IMR-90 (cell line): ENCODE measurements at regions not wholly inside any gene's neighbourhood (a gene's known extent, or its start where the extent isn't known, plus 50 kb on each side); places are given as distances from the start of the nearest gene placed in this dataset.

Experiments
- ATAC-seq: fragments of 200-7000 bp; cut with Tn5 transposase; 2 replicates; pipeline ENCODE4 v1.9.1; 2020; ENCODE audit warnings: low read depth, mild to moderate bottlenecking, moderate library complexity
- BruUV-seq: library from RNA; stranded (reverse); fragments of 400-500 nt; replicated peaks from 2 replicates; lab custom pipeline; 2021; lab: Mats Ljungman, UMichigan
- CTCF ChIA-PET: fragments of 300-600 bp; formaldehyde crosslinking; extraction: SDS; loops from one replicate; lab custom pipeline; 2021; ENCODE audit warnings: antibody characterized with exemption; lab: Yijun Ruan, JAX
- POLR2A ChIA-PET: fragments of 300-600 bp; sonication (Branson Sonifier 250); formaldehyde crosslinking; loops from one replicate; lab custom pipeline; 2022; ENCODE audit warnings: antibody characterized with exemption; ENCODE audit not compliant: unreplicated experiment; lab: Charles Lee
- DNase-seq: peaks from one replicate; pipeline ENCODE4 v3.0.0; 2013
- H2AFZ ChIP-seq: replicated peaks from 2 replicates; pipeline ENCODE3; 2013; ENCODE audit warnings: low read length, mild to moderate bottlenecking; ENCODE audit not compliant: poor library complexity
- H2AK5ac ChIP-seq: 2 replicates; pipeline ENCODE4 v1.6.1; 2013; ENCODE audit warnings: low read depth, low read length, inconsistent platforms
- H2AK9ac ChIP-seq: replicated peaks from 2 replicates; pipeline ENCODE3; 2013; ENCODE audit warnings: mild to moderate bottlenecking, low read depth, low read length, moderate library complexity; ENCODE audit not compliant: poor library complexity
- H2BK120ac ChIP-seq: 2 replicates; pipeline ENCODE4 v1.6.1; 2013; ENCODE audit warnings: low read depth, low read length, inconsistent platforms
- H2BK15ac ChIP-seq: 3 replicates; pipeline ENCODE4 v1.6.1; 2013; ENCODE audit warnings: low read depth, low read length, inconsistent platforms
- H2BK20ac ChIP-seq: 2 replicates; pipeline ENCODE4 v1.6.1; 2013; ENCODE audit warnings: low read depth, mild to moderate bottlenecking, inconsistent platforms, low read length, moderate library complexity
- H2BK5ac ChIP-seq: 2 replicates; pipeline ENCODE4 v1.6.1; 2013; ENCODE audit warnings: mild to moderate bottlenecking, low read depth, low read length, inconsistent platforms; ENCODE audit not compliant: poor library complexity, severe bottlenecking
- H3K14ac ChIP-seq: replicated peaks from 2 replicates; pipeline ENCODE4 v1.6.1; 2013; ENCODE audit warnings: low read depth, low read length, inconsistent platforms
- H3K18ac ChIP-seq: 2 replicates; pipeline ENCODE4 v1.6.1; 2013; ENCODE audit warnings: low read depth, low read length, control low read depth
- H3K23ac ChIP-seq: 2 replicates; pipeline ENCODE4 v1.6.1; 2013; ENCODE audit warnings: low read depth, low read length, inconsistent platforms
- H3K27ac ChIP-seq: 2 replicates; pipeline ENCODE4 v1.5.1; 2013; ENCODE audit warnings: mild to moderate bottlenecking, control low read depth, low read length; ENCODE audit not compliant: insufficient read depth
- H3K27me3 ChIP-seq: 2 replicates; pipeline ENCODE4 v1.6.1; 2013; ENCODE audit warnings: low read length; ENCODE audit not compliant: control insufficient read depth, insufficient read depth
- H3K36me3 ChIP-seq: 2 replicates; pipeline ENCODE4 v1.6.1; 2013; ENCODE audit warnings: low read length, mixed read lengths; ENCODE audit not compliant: control insufficient read depth, insufficient read depth
- H3K4ac ChIP-seq: 2 replicates; pipeline ENCODE4 v1.6.1; 2013; ENCODE audit warnings: low read depth, low read length, inconsistent platforms
- H3K4me1 ChIP-seq: 2 replicates; pipeline ENCODE4 v1.6.1; 2013; ENCODE audit warnings: low read length, mixed read lengths; ENCODE audit not compliant: control insufficient read depth, insufficient read depth
- H3K4me2 ChIP-seq: 2 replicates; pipeline ENCODE4 v1.6.1; 2013; ENCODE audit warnings: low read depth, mild to moderate bottlenecking, control low read depth, low read length, moderate library complexity
- H3K4me3 ChIP-seq: 2 replicates; pipeline ENCODE4 v1.5.1; 2013; ENCODE audit warnings: low read depth, mild to moderate bottlenecking, control low read depth, low read length, moderate library complexity; ENCODE audit not compliant: insufficient read depth
- H3K56ac ChIP-seq: 2 replicates; pipeline ENCODE4 v1.6.1; 2013; ENCODE audit warnings: low read length, inconsistent platforms; ENCODE audit not compliant: insufficient read depth; ENCODE audit errors: extremely low read depth
- H3K79me1 ChIP-seq, 2 experiments: 2 replicates each; pipeline ENCODE4 v1.6.1; 2013; ENCODE audit warnings: low read length in 2 of 2, inconsistent platforms in 1 of 2, low read depth in 1 of 2
- H3K9ac ChIP-seq: 2 replicates; pipeline ENCODE4 v1.6.1; 2013; ENCODE audit warnings: low read depth, low read length, control low read depth
- H3K9me1 ChIP-seq: 2 replicates; pipeline ENCODE4 v1.6.1; 2013; ENCODE audit warnings: low read length, inconsistent platforms; ENCODE audit not compliant: insufficient read depth
- H3K9me3 ChIP-seq: 2 replicates; pipeline ENCODE4 v1.6.1; 2013; ENCODE audit warnings: low read length; ENCODE audit not compliant: control insufficient read depth, insufficient read depth
- H4K20me1 ChIP-seq: 2 replicates; pipeline ENCODE4 v1.6.1; 2013; ENCODE audit warnings: low read length, inconsistent platforms; ENCODE audit not compliant: insufficient read depth
- H4K5ac ChIP-seq: 2 replicates; pipeline ENCODE4 v1.6.1; 2013; ENCODE audit warnings: mild to moderate bottlenecking, low read depth, low read length, control low read depth
- H4K8ac ChIP-seq, 2 experiments: 2 replicates each; pipeline ENCODE4 v1.6.1; 2013; ENCODE audit warnings: low read depth in 2 of 2, low read length in 2 of 2, control low read depth in 1 of 2, inconsistent platforms in 1 of 2
- H4K91ac ChIP-seq: 2 replicates; pipeline ENCODE4 v1.6.1; 2013; ENCODE audit warnings: low read depth, low read length, inconsistent platforms; ENCODE audit not compliant: insufficient read depth
- CHD1 ChIP-seq: IDR thresholded peaks from 2 replicates; pipeline ENCODE4 v1.6.1; 2012; ENCODE audit warnings: low read depth, low read length, improper control_type of control experiment
- CTCF ChIP-seq: conservative IDR thresholded peaks from 2 replicates; pipeline ENCODE4 v1.5.1; 2012; ENCODE audit warnings: mild to moderate bottlenecking, low read depth, low read length, improper control_type of control experiment
- MAZ ChIP-seq: IDR thresholded peaks from 2 replicates; pipeline ENCODE4 v1.6.1; 2012; ENCODE audit warnings: low read depth, mild to moderate bottlenecking, low read length, improper control_type of control experiment, moderate library complexity, borderline replicate concordance
- NFE2L2 ChIP-seq: fragments of 150-350 bp; IDR thresholded peaks from 2 replicates; pipeline ENCODE4 v1.6.1; 2016; ENCODE audit warnings: low read depth, mild to moderate bottlenecking, low read length
- RAD21 ChIP-seq: IDR thresholded peaks from 2 replicates; pipeline ENCODE4 v1.6.1; 2012; ENCODE audit warnings: low read length, improper control_type of control experiment
- RFX5 ChIP-seq: IDR thresholded peaks from 2 replicates; pipeline ENCODE4 v1.8.0; 2012; ENCODE audit warnings: low read depth, mild to moderate bottlenecking, low read length, moderate library complexity
- SMC3 ChIP-seq: fragments of 150-350 bp; IDR thresholded peaks from 2 replicates; pipeline ENCODE4 v1.6.1; 2016; ENCODE audit warnings: low read depth, mild to moderate bottlenecking, antibody characterized with exemption, low read length, moderate library complexity
- WGBS, 2 experiments: methylation state at CpG; one replicate each; pipeline versions ENCODE4 v1.1.5 to v1.1.7; 2013; ENCODE audit warnings: missing lambda C conversion rate in 2 of 2; ENCODE audit not compliant: insufficient read length in 1 of 2; ENCODE audit errors: extremely low coverage in 2 of 2; 5-methylcytosine and 5-hydroxymethylcytosine counted together
- dilution Hi-C: fragments of 300-500 bp; cut with HindIII; formaldehyde crosslinking; loops from one replicate; pipeline ENCODE4 v1.14.3; 2018; ENCODE audit warnings: low sequenced_read_pairs; ENCODE audit not compliant: unreplicated experiment
- in situ Hi-C: fragments of 300-500 bp; cut with MboI; formaldehyde crosslinking; loops from 3 replicates; pipeline ENCODE4 v1.14.3; 2019; ENCODE audit warnings: low sequenced_read_pairs, inconsistent platforms, mixed read lengths
- intact Hi-C: fragments of 100-400 bp; cut with micrococcal nuclease; formaldehyde crosslinking; loops from 2 replicates; pipeline ENCODE4 v1.10.0; 2022

GRCh38 chr16:59567496-59567895, 833.4 kb upstream of the GOT2 start:
- no peaks in the 10 kb centered on the region for H4K20me1 ChIP-seq
- no peak overlapping the region; the same call in 1 of the 2 replicates for H2AK5ac ChIP-seq
- no peak overlapping the region for H3K14ac ChIP-seq
- DNase-seq (no peak), ATAC-seq (no peak)
- no peaks in the 10 kb centered on the region; the same call in 1 of the 2 replicates for H3K9me1 ChIP-seq
- dilution Hi-C loops (no loop called here), intact Hi-C loops (no loop called here), in situ Hi-C loops (no loop called here)
- no peak overlapping the region for H3K27ac ChIP-seq
- no peak overlapping the region for H3K23ac ChIP-seq
- no peak overlapping the region for H2BK120ac ChIP-seq
- no peak for TF ChIP-seq SMC3
- no peak for TF ChIP-seq CTCF
- no peak for TF ChIP-seq RFX5
- TF ChIP-seq NFE2L2 = no peak
- TF ChIP-seq MAZ = no peak
- no peak for TF ChIP-seq RAD21
- TF ChIP-seq CHD1 = no peak
- no peak overlapping the region for H3K9ac ChIP-seq
- no peak overlapping the region for H2BK15ac ChIP-seq
- ChIA-PET CTCF (no interaction called here), POLR2A (no interaction called here)
- no peak overlapping the region for H3K4me2 ChIP-seq
- H3K27me3 ChIP-seq = no peaks in the 10 kb centered on the region
- no peak overlapping the region for H3K56ac ChIP-seq
- H4K91ac ChIP-seq = no peak overlapping the region
- no peak overlapping the region for H2AK9ac ChIP-seq
- no peak overlapping the region for H2BK5ac ChIP-seq
- no peaks in the 10 kb centered on the region for H3K36me3 ChIP-seq
- no peak overlapping the region for H3K4me3 ChIP-seq
- peaks cover 2% of the 10 kb centered on the region; the same call in 1 of the 2 replicates for H3K4me1 ChIP-seq
- H4K8ac ChIP-seq = no peak overlapping the region
- no peak overlapping the region for H3K4ac ChIP-seq
- H2BK20ac ChIP-seq = no peak overlapping the region; the same call in 1 of the 2 replicates
- no peaks in the 10 kb centered on the region for H3K79me1 ChIP-seq
- 89% methylated on average over 5 of the region's 5 CpGs; no CpG with 5 or more reads in 1 of the 2 experiments for WGBS, 2 experiments
- no peak overlapping the region for H2AFZ ChIP-seq
- no peaks in the 10 kb centered on the region for H3K9me3 ChIP-seq
- H3K18ac ChIP-seq = no peak overlapping the region
- H4K5ac ChIP-seq = no peak overlapping the region
- BruUV-seq = no TSS peak
